Natural killer cell (primary cell): ENCODE measurements at regions not wholly inside any gene's neighbourhood (a gene's known extent, or its start where the extent isn't known, plus 50 kb on each side); places are given as distances from the start of the nearest gene placed in this dataset.

Experiments
- ATAC-seq, 3 donors: fragments of 150-1000 bp in 2 of 3; fragments of 200-7000 bp in 1 of 3; cut with Tn5 transposase; 1 replicate in 1 of 3; 2 replicates in 2 of 3; pipeline ENCODE4 v1.10.0; 2021; ENCODE audit warnings: mild to moderate bottlenecking in 2 of 3, moderate library complexity in 2 of 3
- DNase-seq, 2 donors: peaks; one replicate each; pipeline versions ENCODE4 v3.0.0 to v3.0.0-alpha.2; 2013 to 2021; ENCODE audit warnings: mixed read lengths in 1 of 2
- H3K27ac ChIP-seq: one replicate; pipeline ENCODE4 v1.5.1; 2013; ENCODE audit warnings: mild to moderate bottlenecking, low read length
- H3K27me3 ChIP-seq: one replicate; pipeline ENCODE4 v1.6.1; 2013; ENCODE audit warnings: low read length; ENCODE audit not compliant: control insufficient read depth, insufficient read depth
- H3K36me3 ChIP-seq: one replicate; pipeline ENCODE4 v1.6.1; 2013; ENCODE audit warnings: low read length; ENCODE audit not compliant: control insufficient read depth, insufficient read depth
- H3K4me1 ChIP-seq: one replicate; pipeline ENCODE4 v1.6.1; 2013; ENCODE audit warnings: low read length; ENCODE audit not compliant: control insufficient read depth, insufficient read depth
- H3K4me3 ChIP-seq: one replicate; pipeline ENCODE4 v1.5.1; 2013; ENCODE audit warnings: low read length
- H3K9me3 ChIP-seq: one replicate; pipeline ENCODE4 v1.6.1; 2013; ENCODE audit warnings: low read length; ENCODE audit not compliant: control insufficient read depth, insufficient read depth
- H3K27ac Mint-ChIP-seq, 2 donors: one replicate each; pipeline ENCODE4 v1.8.0; 2022; ENCODE audit warnings: mild to moderate bottlenecking in 2 of 2, mixed read lengths in 2 of 2, moderate library complexity in 1 of 2
- H3K27me3 Mint-ChIP-seq, 2 donors: one replicate each; pipeline ENCODE4 v1.8.0; 2022; ENCODE audit warnings: low read depth in 2 of 2, mixed read lengths in 2 of 2
- H3K36me3 Mint-ChIP-seq: one replicate; pipeline ENCODE4 v1.8.0; 2022; ENCODE audit warnings: mixed read lengths
- H3K4me1 Mint-ChIP-seq, 2 donors: one replicate each; pipeline ENCODE4 v1.8.0; 2022; ENCODE audit warnings: mixed read lengths in 2 of 2
- H3K4me3 Mint-ChIP-seq: one replicate; pipeline ENCODE4 v1.8.0; 2022; ENCODE audit warnings: mild to moderate bottlenecking, moderate library complexity, mixed read lengths
- H3K9me3 Mint-ChIP-seq, 2 donors: one replicate each; pipeline ENCODE4 v1.8.0; 2022; ENCODE audit warnings: mixed read lengths in 2 of 2
- CTCF ChIP-seq: fragments of 200-600 bp; IDR thresholded peaks from one replicate; pipeline ENCODE4 v1.8.0; 2022; ENCODE audit warnings: antibody characterized with exemption
- WGBS: methylation state at CpG from one replicate; pipeline ENCODE4 v1.1.7; 2013; ENCODE audit warnings: missing lambda C conversion rate; ENCODE audit not compliant: insufficient coverage; 5-methylcytosine and 5-hydroxymethylcytosine counted together
- intact Hi-C: fragments of 100-400 bp; cut with micrococcal nuclease; formaldehyde crosslinking; loops from one replicate; pipeline ENCODE4 v1.14.2; 2022

GRCh38 chr17:37830151-37830993 is 85.5 kb upstream of the HNF1B start:
- Histone ChIP-seq H3K27me3 (no peaks in the 10 kb centered on the region), H3K27ac (no peak overlapping the region), H3K36me3 (no peaks in the 10 kb centered on the region), H3K4me1 (peaks cover 16% of the 10 kb centered on the region), H3K4me3 (no peak overlapping the region), H3K9me3 (no peaks in the 10 kb centered on the region)
- peaks cover 0 to 11% of the 10 kb centered on the region in 2 donors for H3K4me1 Mint-ChIP-seq
- no peaks in the 10 kb centered on the region for H3K9me3 Mint-ChIP-seq
- intact Hi-C loops: no loop called here
- ATAC-seq: no peak
- H3K27me3 Mint-ChIP-seq: peaks cover 5 to 8% of the 10 kb centered on the region in 2 donors
- no peak overlapping the region for H3K4me3 Mint-ChIP-seq
- DNase-seq: no peak
- WGBS: 86% methylated on average over 12 of the region's 12 CpGs
- H3K27ac Mint-ChIP-seq: no peak overlapping the region
- no peaks in the 10 kb centered on the region for H3K36me3 Mint-ChIP-seq
- no peak for TF ChIP-seq CTCF

- WGBS: 63% methylated on average over 4 of the region's 5 CpGs
- H3K4me3 ChIP-seq: no peak overlapping the region
- DNase-seq (no peak), ATAC-seq (no peak)
- no peaks in the 10 kb centered on the region for H3K36me3 ChIP-seq
- H3K4me1 ChIP-seq: peaks cover 19% of the 10 kb centered on the region
- H3K27ac ChIP-seq: no peak overlapping the region
- intact Hi-C loops: no loop called here
- Mint-ChIP-seq H3K4me3 (no peak overlapping the region), H3K9me3 (no peaks in the 10 kb centered on the region), H3K36me3 (no peaks in the 10 kb centered on the region), H3K4me1 (peaks cover 0 to 6% of the 10 kb centered on the region in 2 donors), H3K27ac (no peak overlapping the region), H3K27me3 (peaks cover 5 to 6% of the 10 kb centered on the region in 2 donors)
- no peak for TF ChIP-seq CTCF
- H3K9me3 ChIP-seq: no peaks in the 10 kb centered on the region
- no peaks in the 10 kb centered on the region for H3K27me3 ChIP-seq
Measured at GRCh38 chr17:37829592-37830123, 84.8 kb upstream of the HNF1B start.

- Histone ChIP-seq H3K4me1 (peaks cover 26% of the 10 kb centered on the region), H3K4me3 (no peak overlapping the region), H3K27me3 (no peaks in the 10 kb centered on the region), H3K9me3 (no peaks in the 10 kb centered on the region), H3K36me3 (no peaks in the 10 kb centered on the region), H3K27ac (no peak overlapping the region)
- no peak overlapping the region for H3K4me3 Mint-ChIP-seq
- DNase-seq (no peak), ATAC-seq (no peak)
- no peak for TF ChIP-seq CTCF
- H3K27ac Mint-ChIP-seq: no peak overlapping the region
- H3K27me3 Mint-ChIP-seq: peaks cover 5 to 6% of the 10 kb centered on the region in 2 donors
- 38% methylated on average over 5 of the region's 5 CpGs for WGBS
- peaks cover 0 to 6% of the 10 kb centered on the region in 2 donors for H3K4me1 Mint-ChIP-seq
- intact Hi-C loops: no loop called here
- no peaks in the 10 kb centered on the region for H3K9me3 Mint-ChIP-seq
- no peaks in the 10 kb centered on the region for H3K36me3 Mint-ChIP-seq
Measured at GRCh38 chr17:37828651-37829124, 83.8 kb upstream of the HNF1B start.
